ENCODE measurements at regions not wholly inside any gene's neighbourhood (a gene's known extent, or its start where the extent isn't known, plus 50 kb on each side); places are given as distances from the start of the nearest gene placed in this dataset.
"Not testable (repeated sequence)": the region's sequence is repeated elsewhere in the genome, so short reads cannot be mapped to it uniquely, and the experiment has no call there.

- TF ChIP-seq, protein P1, sequence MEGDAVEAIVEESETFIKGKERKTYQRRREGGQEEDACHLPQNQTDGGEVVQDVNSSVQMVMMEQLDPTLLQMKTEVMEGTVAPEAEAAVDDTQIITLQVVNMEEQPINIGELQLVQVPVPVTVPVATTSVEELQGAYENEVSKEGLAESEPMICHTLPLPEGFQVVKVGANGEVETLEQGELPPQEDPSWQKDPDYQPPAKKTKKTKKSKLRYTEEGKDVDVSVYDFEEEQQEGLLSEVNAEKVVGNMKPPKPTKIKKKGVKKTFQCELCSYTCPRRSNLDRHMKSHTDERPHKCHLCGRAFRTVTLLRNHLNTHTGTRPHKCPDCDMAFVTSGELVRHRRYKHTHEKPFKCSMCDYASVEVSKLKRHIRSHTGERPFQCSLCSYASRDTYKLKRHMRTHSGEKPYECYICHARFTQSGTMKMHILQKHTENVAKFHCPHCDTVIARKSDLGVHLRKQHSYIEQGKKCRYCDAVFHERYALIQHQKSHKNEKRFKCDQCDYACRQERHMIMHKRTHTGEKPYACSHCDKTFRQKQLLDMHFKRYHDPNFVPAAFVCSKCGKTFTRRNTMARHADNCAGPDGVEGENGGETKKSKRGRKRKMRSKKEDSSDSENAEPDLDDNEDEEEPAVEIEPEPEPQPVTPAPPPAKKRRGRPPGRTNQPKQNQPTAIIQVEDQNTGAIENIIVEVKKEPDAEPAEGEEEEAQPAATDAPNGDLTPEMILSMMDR (IDR thresholded peaks at IDR 0.05), result not testable (repeated sequence)
- TF ChIP-seq POLR2A (IDR thresholded peaks at IDR 0.05), result not testable (repeated sequence)
Measured at GRCh38 chr20:51927970-51928369, 125.6 kb upstream of the SALL4 start.

Measured in lower leg skin (tissue), 3 donors.